ENCODE measurements at regions not wholly inside any gene's neighbourhood (a gene's known extent, or its start where the extent isn't known, plus 50 kb on each side); places are given as distances from the start of the nearest gene placed in this dataset.

- Histone ChIP-seq H2AFZ (ENCODE audit: low read length) (no peak overlapping the region), H3K4me1 (ENCODE audit: insufficient read depth, low read length) (no peaks in the 10 kb centered on the region), H3K36me3 (replicated peaks in 1 of 2; ENCODE audit: control insufficient read depth in 1 of 2, insufficient read depth in 2 of 2, low read length in 2 of 2) (no peaks in the 10 kb centered on the region), H3K4me3 (replicated peaks in 1 of 3; ENCODE audit: insufficient read depth in 1 of 3, low read depth in 2 of 3, low read length in 3 of 3) (no peak overlapping the region), H3K9me3 (ENCODE audit: low read length) (no peaks in the 10 kb centered on the region), H3K27ac (ENCODE audit: extremely low read length, insufficient read depth, low read length) (no peak overlapping the region), H4K20me1 (ENCODE audit: insufficient read depth, low read length) (no peaks in the 10 kb centered on the region), H3K79me2 (ENCODE audit: insufficient read depth, low read length) (no peaks in the 10 kb centered on the region), H3K27me3 (ENCODE audit: control insufficient read depth in 1 of 2, insufficient read depth in 2 of 2, low read length in 2 of 2) (no peaks in the 10 kb centered on the region), H3K9ac (ENCODE audit: insufficient read depth, low read depth, low read length) (no peak overlapping the region), H3K4me2 (ENCODE audit: low read depth, low read length) (no peak overlapping the region)
- no TSS peak for BruUV-seq (replicated peaks)
- no peak for ATAC-seq
- in situ Hi-C loops (cut with HindIII; ENCODE audit: extremely low pct_ligation_motif_present, low pct_unique_long_range_greater_than_20kb) = no loop called here
- no peak for FAIRE-seq
- DNase-seq (ENCODE audit: low spot score) = no peak
- intact Hi-C loops (cut with micrococcal nuclease; ENCODE audit: unreplicated experiment) = no loop called here
- ChIA-PET CTCF (ENCODE audit: low intra/inter-chr PET ratio, low total read pairs) (interaction anchor here (1.3 kb wide), 1 partner anchor 182 kb away, joined by 6 read pairs; no protein-coding TSS in a partner anchor), POLR2A (no interaction called here)
- 20% methylated on average over 3 of the region's 3 CpGs for WGBS (ENCODE audit: low lambda C conversion rate)
- TF ChIP-seq RBFOX2 (IDR thresholded peaks at IDR 0.05; ENCODE audit: low read depth, low read length) = no peak
- no peak for TF ChIP-seq HOXA7 (CRISPR knock-in tag; IDR thresholded peaks at IDR 0.05)
- TF ChIP-seq SP1 (IDR thresholded peaks at IDR 0.05) = no peak
- no peak for TF ChIP-seq SP1 (CRISPR knock-in tag; IDR thresholded peaks at IDR 0.05)
- no peak for TF ChIP-seq ZNF33B (CRISPR knock-in tag; IDR thresholded peaks at IDR 0.05)
- TF ChIP-seq SIN3A (IDR thresholded peaks at IDR 0.05; ENCODE audit: borderline replicate concordance, low read depth, low read length) = no peak
- TF ChIP-seq STAG1 (CRISPR knock-in tag; IDR thresholded peaks at IDR 0.05) = peak; percentile 42
- TF ChIP-seq IRF9 (CRISPR knock-in tag; IDR thresholded peaks at IDR 0.05; ENCODE audit: borderline replicate concordance) = no peak
- no peak for TF ChIP-seq AFF4 (CRISPR knock-in tag; IDR thresholded peaks at IDR 0.05)
- TF ChIP-seq CREM (IDR thresholded peaks at IDR 0.05) = no peak
- no peak for TF ChIP-seq CREM (CRISPR knock-in tag; IDR thresholded peaks at IDR 0.05)
- no peak for TF ChIP-seq NFE2L2 (IDR thresholded peaks at IDR 0.05; ENCODE audit: low read length)
- no peak for TF ChIP-seq THAP7 (CRISPR knock-in tag; IDR thresholded peaks at IDR 0.05)
- TF ChIP-seq PPARG (CRISPR knock-in tag; conservative IDR thresholded peaks at IDR 0.05) = no peak
- no peak for TF ChIP-seq IRX3 (CRISPR knock-in tag; IDR thresholded peaks at IDR 0.05; ENCODE audit: borderline replicate concordance, low read depth)
- no peak for TF ChIP-seq ETV6 (CRISPR knock-in tag; conservative IDR thresholded peaks at IDR 0.05)
- TF ChIP-seq GATAD1 (CRISPR knock-in tag; IDR thresholded peaks at IDR 0.05) = no peak
- no peak for TF ChIP-seq TFDP1 (CRISPR knock-in tag; IDR thresholded peaks at IDR 0.05; ENCODE audit: borderline replicate concordance)
- TF ChIP-seq SMC3 (IDR thresholded peaks at IDR 0.05; ENCODE audit: low read length) = peak; percentile 17; the same call in 1 of the 2 replicates
- no peak for TF ChIP-seq ZNF776 (CRISPR knock-in tag; IDR thresholded peaks at IDR 0.05)
- no peak for TF ChIP-seq FOXP1 (IDR thresholded peaks at IDR 0.05)
- TF ChIP-seq FOXP1 (CRISPR knock-in tag; IDR thresholded peaks at IDR 0.05) = peak; percentile 30; the same call in 1 of the 2 replicates
- TF ChIP-seq KLF15 (CRISPR knock-in tag; IDR thresholded peaks at IDR 0.05; ENCODE audit: borderline replicate concordance) = no peak
Measured at GRCh38 chr1:118826669-118827068, 161.5 kb downstream of the TBX15 start.
